GM23338 (cell line): ENCODE measurements at regions not wholly inside any gene's neighbourhood (a gene's known extent, or its start where the extent isn't known, plus 50 kb on each side); places are given as distances from the start of the nearest gene placed in this dataset.

Experiments used
- ATAC-seq: fragments of 200-7000 bp; cut with Tn5 transposase; 3 replicates; pipeline ENCODE4 v1.9.1; 2020
- DNase-seq: peaks from one replicate; pipeline ENCODE4 v3.0.0-alpha.2; 2015; ENCODE audit warnings: low spot score
- H2AFZ ChIP-seq: fragments of 200-600 bp; sonication (generic); 2 replicates; pipeline ENCODE4 v1.8.0; 2016; ENCODE audit warnings: antibody characterized with exemption, mild to moderate bottlenecking, moderate library complexity
- H3F3A ChIP-seq: fragments of 200-600 bp; sonication (generic); replicated peaks from 2 replicates; pipeline ENCODE4 v1.8.0; 2017; ENCODE audit warnings: antibody characterized with exemption, mixed run types, low read depth
- H3K27ac ChIP-seq: fragments of 200-600 bp; sonication (generic); 2 replicates; pipeline ENCODE4 v1.6.1; 2016; ENCODE audit warnings: low read depth
- H3K27me3 ChIP-seq: fragments of 200-600 bp; sonication (generic); 2 replicates; pipeline ENCODE4 v1.8.0; 2016; ENCODE audit warnings: mild to moderate bottlenecking, mixed run types, moderate library complexity; ENCODE audit not compliant: insufficient read depth
- H3K36me3 ChIP-seq: fragments of 200-600 bp; sonication (generic); 2 replicates; pipeline ENCODE4 v1.8.0; 2016; ENCODE audit warnings: mild to moderate bottlenecking; ENCODE audit not compliant: insufficient read depth
- H3K4me1 ChIP-seq: fragments of 200-600 bp; sonication (generic); 2 replicates; pipeline ENCODE4 v1.8.0; 2016; ENCODE audit warnings: mild to moderate bottlenecking, moderate library complexity; ENCODE audit not compliant: insufficient read depth
- H3K4me2 ChIP-seq: fragments of 200-600 bp; sonication (generic); 2 replicates; pipeline ENCODE4 v1.7.1; 2017; ENCODE audit warnings: mixed run types
- H3K4me3 ChIP-seq: fragments of 200-600 bp; sonication (generic); 2 replicates; pipeline ENCODE4 v1.6.1; 2016; ENCODE audit warnings: mixed run types
- H3K79me2 ChIP-seq: fragments of 200-600 bp; sonication (generic); replicated peaks from 2 replicates; pipeline ENCODE4 v1.8.0; 2017; ENCODE audit warnings: mild to moderate bottlenecking; ENCODE audit not compliant: insufficient read depth
- H3K9me2 ChIP-seq: fragments of 200-600 bp; sonication (generic); 2 replicates; pipeline ENCODE4 v1.8.0; 2017; ENCODE audit not compliant: insufficient read depth
- H4K20me1 ChIP-seq: fragments of 200-600 bp; sonication (generic); replicated peaks from 2 replicates; pipeline ENCODE4 v1.8.0; 2017; ENCODE audit warnings: mild to moderate bottlenecking; ENCODE audit not compliant: insufficient read depth
- H3K27ac Mint-ChIP-seq: 2 replicates; pipeline ENCODE4 v1.8.0; 2020; ENCODE audit warnings: inconsistent platforms, mild to moderate bottlenecking, moderate library complexity, mixed read lengths
- H3K27me3 Mint-ChIP-seq: 3 replicates; pipeline ENCODE4 v1.8.0; 2022; ENCODE audit warnings: low read depth, mild to moderate bottlenecking, moderate library complexity, mixed read lengths, inconsistent platforms; ENCODE audit not compliant: insufficient read depth, poor library complexity
- H3K36me3 Mint-ChIP-seq: 3 replicates; pipeline ENCODE4 v1.8.0; 2021; ENCODE audit warnings: low read depth, mild to moderate bottlenecking, inconsistent platforms, moderate library complexity, mixed read lengths
- H3K4me1 Mint-ChIP-seq: 3 replicates; pipeline ENCODE4 v1.8.0; 2020; ENCODE audit warnings: mild to moderate bottlenecking, inconsistent platforms, mixed read lengths
- H3K4me3 Mint-ChIP-seq: 3 replicates; pipeline ENCODE4 v1.8.0; 2021; ENCODE audit warnings: moderate library complexity, mild to moderate bottlenecking, inconsistent platforms, mixed read lengths
- H3K9me3 Mint-ChIP-seq: 3 replicates; pipeline ENCODE4 v1.8.0; 2020; ENCODE audit warnings: moderate library complexity, mild to moderate bottlenecking, inconsistent platforms, mixed read lengths
- POLR2AphosphoS5 ChIP-seq: IDR thresholded peaks from 2 replicates; pipeline ENCODE4 v1.6.1; 2016; ENCODE audit warnings: antibody characterized with exemption, low read depth
- ZNF114 ChIP-seq: fragments of 250-450 bp; sonication (Bioruptor Pico); IDR thresholded peaks from 2 replicates; pipeline ENCODE4 v1.5.0; 2020; ENCODE audit warnings: mild to moderate bottlenecking, moderate library complexity
- TF ChIP-seq, protein P1 (sequence below), 2 experiments: fragments of 200-600 bp in 1 of 2; sonication (generic) in 1 of 2; conservative IDR thresholded peaks; 2 replicates each; pipeline versions ENCODE4 v1.5.1 to v1.6.1; 2016 to 2017; ENCODE audit warnings: antibody characterized with exemption in 2 of 2, low read depth in 2 of 2, mild to moderate bottlenecking in 2 of 2, moderate library complexity in 1 of 2
- TF ChIP-seq, protein P2 (sequence below): IDR thresholded peaks from one replicate; pipeline ENCODE4 v1.6.1; 2018; ENCODE audit warnings: antibody characterized with exemption; ENCODE audit not compliant: unreplicated experiment
- TF ChIP-seq, protein P3 (sequence below): fragments of 250-450 bp; sonication (Bioruptor Pico); IDR thresholded peaks from 2 replicates; pipeline ENCODE4 v1.5.0; 2020; ENCODE audit warnings: mild to moderate bottlenecking, moderate library complexity

DNA sequence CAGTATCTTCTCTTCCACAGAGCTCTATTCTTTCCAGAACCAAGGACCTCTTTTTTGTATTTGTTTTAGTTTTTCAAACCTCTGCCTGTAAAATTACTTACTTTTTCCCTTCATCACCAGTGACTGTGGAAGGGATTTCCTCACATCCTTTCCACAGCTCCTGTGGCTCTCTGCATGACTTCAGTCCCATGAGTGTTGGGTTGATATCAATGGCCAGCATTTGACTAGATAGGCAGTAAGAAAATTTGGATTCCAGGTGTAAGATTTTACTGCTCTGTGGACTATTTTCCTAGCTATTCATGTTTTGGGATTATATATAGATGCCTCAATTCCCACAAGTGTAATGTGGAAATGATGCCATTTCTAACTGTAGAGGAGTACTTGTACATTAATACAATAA lies 171.5 kb upstream of the PTBP2 start:
- H3K9me2 ChIP-seq: no peaks in the 10 kb centered on the region
- H3K36me3 ChIP-seq: no peaks in the 10 kb centered on the region
- no peaks in the 10 kb centered on the region for H3K79me2 ChIP-seq
- H3K27ac ChIP-seq: no peak overlapping the region
- no peak overlapping the region for H2AFZ ChIP-seq
- H3K4me1 ChIP-seq: peaks cover 20% of the 10 kb centered on the region
- DNase-seq (no peak), ATAC-seq (no peak)
- Mint-ChIP-seq H3K4me3 (no peak overlapping the region), H3K9me3 (no peaks in the 10 kb centered on the region), H3K4me1 (peaks cover 17% of the 10 kb centered on the region), H3K27me3 (no peaks in the 10 kb centered on the region), H3K36me3 (no peaks in the 10 kb centered on the region), H3K27ac (no peak overlapping the region)
- no peaks in the 10 kb centered on the region for H3F3A ChIP-seq
- H3K4me2 ChIP-seq: no peak overlapping the region
- no peaks in the 10 kb centered on the region for H3K27me3 ChIP-seq
- TF ChIP-seq ZNF114 (CRISPR knock-in tag): no peak
- H4K20me1 ChIP-seq: no peaks in the 10 kb centered on the region
- H3K4me3 ChIP-seq: no peak overlapping the region

DNA sequence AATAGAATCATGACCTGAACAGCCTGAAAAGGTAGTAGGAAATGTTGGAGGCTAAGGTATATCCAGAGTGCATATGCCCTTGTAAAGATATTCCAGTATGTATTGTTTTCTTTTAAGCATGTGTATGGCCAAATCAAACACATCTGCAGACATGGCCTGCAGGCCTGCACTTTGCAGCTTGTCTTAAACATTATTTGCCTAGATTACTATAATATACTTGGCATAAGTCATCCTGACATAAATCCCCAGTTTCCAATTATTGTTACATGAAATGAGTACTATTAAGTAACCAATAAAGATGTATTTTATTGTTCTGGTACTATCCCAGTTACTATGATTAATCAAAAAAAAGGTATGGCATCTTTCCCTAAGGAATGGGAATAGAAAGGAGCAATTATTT lies 169.1 kb upstream of the PTBP2 start:
- peaks cover 6% of the 10 kb centered on the region for H3K4me1 ChIP-seq
- H4K20me1 ChIP-seq: no peaks in the 10 kb centered on the region
- H3K27ac ChIP-seq: no peak overlapping the region
- no peaks in the 10 kb centered on the region for H3K27me3 ChIP-seq
- Mint-ChIP-seq H3K4me3 (no peak overlapping the region), H3K27ac (no peak overlapping the region), H3K9me3 (no peaks in the 10 kb centered on the region), H3K36me3 (no peaks in the 10 kb centered on the region), H3K27me3 (peaks cover 2% of the 10 kb centered on the region), H3K4me1 (peaks cover 7% of the 10 kb centered on the region)
- no peaks in the 10 kb centered on the region for H3K9me2 ChIP-seq
- H3K4me3 ChIP-seq: no peak overlapping the region
- TF ChIP-seq, protein P1, sequence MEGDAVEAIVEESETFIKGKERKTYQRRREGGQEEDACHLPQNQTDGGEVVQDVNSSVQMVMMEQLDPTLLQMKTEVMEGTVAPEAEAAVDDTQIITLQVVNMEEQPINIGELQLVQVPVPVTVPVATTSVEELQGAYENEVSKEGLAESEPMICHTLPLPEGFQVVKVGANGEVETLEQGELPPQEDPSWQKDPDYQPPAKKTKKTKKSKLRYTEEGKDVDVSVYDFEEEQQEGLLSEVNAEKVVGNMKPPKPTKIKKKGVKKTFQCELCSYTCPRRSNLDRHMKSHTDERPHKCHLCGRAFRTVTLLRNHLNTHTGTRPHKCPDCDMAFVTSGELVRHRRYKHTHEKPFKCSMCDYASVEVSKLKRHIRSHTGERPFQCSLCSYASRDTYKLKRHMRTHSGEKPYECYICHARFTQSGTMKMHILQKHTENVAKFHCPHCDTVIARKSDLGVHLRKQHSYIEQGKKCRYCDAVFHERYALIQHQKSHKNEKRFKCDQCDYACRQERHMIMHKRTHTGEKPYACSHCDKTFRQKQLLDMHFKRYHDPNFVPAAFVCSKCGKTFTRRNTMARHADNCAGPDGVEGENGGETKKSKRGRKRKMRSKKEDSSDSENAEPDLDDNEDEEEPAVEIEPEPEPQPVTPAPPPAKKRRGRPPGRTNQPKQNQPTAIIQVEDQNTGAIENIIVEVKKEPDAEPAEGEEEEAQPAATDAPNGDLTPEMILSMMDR (conservative IDR thresholded peaks at IDR 0.05; ENCODE audit: low read depth in 2 of 2): no peak
- TF ChIP-seq, protein P2, sequence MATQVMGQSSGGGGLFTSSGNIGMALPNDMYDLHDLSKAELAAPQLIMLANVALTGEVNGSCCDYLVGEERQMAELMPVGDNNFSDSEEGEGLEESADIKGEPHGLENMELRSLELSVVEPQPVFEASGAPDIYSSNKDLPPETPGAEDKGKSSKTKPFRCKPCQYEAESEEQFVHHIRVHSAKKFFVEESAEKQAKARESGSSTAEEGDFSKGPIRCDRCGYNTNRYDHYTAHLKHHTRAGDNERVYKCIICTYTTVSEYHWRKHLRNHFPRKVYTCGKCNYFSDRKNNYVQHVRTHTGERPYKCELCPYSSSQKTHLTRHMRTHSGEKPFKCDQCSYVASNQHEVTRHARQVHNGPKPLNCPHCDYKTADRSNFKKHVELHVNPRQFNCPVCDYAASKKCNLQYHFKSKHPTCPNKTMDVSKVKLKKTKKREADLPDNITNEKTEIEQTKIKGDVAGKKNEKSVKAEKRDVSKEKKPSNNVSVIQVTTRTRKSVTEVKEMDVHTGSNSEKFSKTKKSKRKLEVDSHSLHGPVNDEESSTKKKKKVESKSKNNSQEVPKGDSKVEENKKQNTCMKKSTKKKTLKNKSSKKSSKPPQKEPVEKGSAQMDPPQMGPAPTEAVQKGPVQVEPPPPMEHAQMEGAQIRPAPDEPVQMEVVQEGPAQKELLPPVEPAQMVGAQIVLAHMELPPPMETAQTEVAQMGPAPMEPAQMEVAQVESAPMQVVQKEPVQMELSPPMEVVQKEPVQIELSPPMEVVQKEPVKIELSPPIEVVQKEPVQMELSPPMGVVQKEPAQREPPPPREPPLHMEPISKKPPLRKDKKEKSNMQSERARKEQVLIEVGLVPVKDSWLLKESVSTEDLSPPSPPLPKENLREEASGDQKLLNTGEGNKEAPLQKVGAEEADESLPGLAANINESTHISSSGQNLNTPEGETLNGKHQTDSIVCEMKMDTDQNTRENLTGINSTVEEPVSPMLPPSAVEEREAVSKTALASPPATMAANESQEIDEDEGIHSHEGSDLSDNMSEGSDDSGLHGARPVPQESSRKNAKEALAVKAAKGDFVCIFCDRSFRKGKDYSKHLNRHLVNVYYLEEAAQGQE: no peak
- TF ChIP-seq POLR2AphosphoS5 (no peak), ZNF114 (CRISPR knock-in tag) (no peak)
- TF ChIP-seq, protein P3, sequence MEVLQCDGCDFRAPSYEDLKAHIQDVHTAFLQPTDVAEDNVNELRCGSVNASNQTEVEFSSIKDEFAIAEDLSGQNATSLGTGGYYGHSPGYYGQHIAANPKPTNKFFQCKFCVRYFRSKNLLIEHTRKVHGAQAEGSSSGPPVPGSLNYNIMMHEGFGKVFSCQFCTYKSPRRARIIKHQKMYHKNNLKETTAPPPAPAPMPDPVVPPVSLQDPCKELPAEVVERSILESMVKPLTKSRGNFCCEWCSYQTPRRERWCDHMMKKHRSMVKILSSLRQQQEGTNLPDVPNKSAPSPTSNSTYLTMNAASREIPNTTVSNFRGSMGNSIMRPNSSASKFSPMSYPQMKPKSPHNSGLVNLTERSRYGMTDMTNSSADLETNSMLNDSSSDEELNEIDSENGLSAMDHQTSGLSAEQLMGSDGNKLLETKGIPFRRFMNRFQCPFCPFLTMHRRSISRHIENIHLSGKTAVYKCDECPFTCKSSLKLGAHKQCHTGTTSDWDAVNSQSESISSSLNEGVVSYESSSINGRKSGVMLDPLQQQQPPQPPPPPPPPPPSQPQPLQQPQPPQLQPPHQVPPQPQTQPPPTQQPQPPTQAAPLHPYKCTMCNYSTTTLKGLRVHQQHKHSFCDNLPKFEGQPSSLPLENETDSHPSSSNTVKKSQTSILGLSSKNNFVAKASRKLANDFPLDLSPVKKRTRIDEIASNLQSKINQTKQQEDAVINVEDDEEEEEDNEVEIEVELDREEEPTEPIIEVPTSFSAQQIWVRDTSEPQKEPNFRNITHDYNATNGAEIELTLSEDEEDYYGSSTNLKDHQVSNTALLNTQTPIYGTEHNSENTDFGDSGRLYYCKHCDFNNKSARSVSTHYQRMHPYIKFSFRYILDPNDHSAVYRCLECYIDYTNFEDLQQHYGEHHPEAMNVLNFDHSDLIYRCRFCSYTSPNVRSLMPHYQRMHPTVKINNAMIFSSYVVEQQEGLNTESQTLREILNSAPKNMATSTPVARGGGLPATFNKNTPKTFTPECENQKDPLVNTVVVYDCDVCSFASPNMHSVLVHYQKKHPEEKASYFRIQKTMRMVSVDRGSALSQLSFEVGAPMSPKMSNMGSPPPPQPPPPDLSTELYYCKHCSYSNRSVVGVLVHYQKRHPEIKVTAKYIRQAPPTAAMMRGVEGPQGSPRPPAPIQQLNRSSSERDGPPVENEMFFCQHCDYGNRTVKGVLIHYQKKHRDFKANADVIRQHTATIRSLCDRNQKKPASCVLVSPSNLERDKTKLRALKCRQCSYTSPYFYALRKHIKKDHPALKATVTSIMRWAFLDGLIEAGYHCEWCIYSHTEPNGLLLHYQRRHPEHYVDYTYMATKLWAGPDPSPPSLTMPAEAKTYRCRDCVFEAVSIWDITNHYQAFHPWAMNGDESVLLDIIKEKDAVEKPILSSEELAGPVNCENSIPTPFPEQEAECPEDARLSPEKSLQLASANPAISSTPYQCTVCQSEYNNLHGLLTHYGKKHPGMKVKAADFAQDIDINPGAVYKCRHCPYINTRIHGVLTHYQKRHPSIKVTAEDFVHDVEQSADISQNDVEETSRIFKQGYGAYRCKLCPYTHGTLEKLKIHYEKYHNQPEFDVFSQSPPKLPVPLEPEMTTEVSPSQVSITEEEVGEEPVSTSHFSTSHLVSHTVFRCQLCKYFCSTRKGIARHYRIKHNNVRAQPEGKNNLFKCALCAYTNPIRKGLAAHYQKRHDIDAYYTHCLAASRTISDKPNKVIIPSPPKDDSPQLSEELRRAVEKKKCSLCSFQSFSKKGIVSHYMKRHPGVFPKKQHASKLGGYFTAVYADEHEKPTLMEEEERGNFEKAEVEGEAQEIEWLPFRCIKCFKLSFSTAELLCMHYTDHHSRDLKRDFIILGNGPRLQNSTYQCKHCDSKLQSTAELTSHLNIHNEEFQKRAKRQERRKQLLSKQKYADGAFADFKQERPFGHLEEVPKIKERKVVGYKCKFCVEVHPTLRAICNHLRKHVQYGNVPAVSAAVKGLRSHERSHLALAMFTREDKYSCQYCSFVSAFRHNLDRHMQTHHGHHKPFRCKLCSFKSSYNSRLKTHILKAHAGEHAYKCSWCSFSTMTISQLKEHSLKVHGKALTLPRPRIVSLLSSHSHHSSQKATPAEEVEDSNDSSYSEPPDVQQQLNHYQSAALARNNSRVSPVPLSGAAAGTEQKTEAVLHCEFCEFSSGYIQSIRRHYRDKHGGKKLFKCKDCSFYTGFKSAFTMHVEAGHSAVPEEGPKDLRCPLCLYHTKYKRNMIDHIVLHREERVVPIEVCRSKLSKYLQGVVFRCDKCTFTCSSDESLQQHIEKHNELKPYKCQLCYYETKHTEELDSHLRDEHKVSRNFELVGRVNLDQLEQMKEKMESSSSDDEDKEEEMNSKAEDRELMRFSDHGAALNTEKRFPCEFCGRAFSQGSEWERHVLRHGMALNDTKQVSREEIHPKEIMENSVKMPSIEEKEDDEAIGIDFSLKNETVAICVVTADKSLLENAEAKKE (CRISPR knock-in tag): no peak
- no peaks in the 10 kb centered on the region for H3K79me2 ChIP-seq
- H3F3A ChIP-seq: no peaks in the 10 kb centered on the region
- no peak for ATAC-seq
- H2AFZ ChIP-seq: no peak overlapping the region
- no peaks in the 10 kb centered on the region for H3K36me3 ChIP-seq
- no peak for DNase-seq
- no peak overlapping the region for H3K4me2 ChIP-seq
